HG02678 (cell line): ENCODE measurements at regions not wholly inside any gene's neighbourhood (a gene's known extent, or its start where the extent isn't known, plus 50 kb on each side); places are given as distances from the start of the nearest gene placed in this dataset.

Source experiments
- ATAC-seq: cut with Tn5 transposase; IDR thresholded peaks from one replicate; pipeline ENCODE4 v1.9.1; 2021; ENCODE audit warnings: mild to moderate bottlenecking, moderate library complexity; ENCODE audit not compliant: unreplicated experiment

- ATAC-seq: no peak
These were observed 281.6 kb downstream of the PRL start for GRCh38 chr6:22015216-22015615.

GRCh38 chr6:22015944-22016343 lies 280.9 kb downstream of the PRL start:
- no peak for ATAC-seq

- no peak for ATAC-seq
These were observed 279.6 kb downstream of the PRL start for GRCh38 chr6:22017272-22017671.

GRCh38 chr6:22017766-22018165 lies 279.1 kb downstream of the PRL start:
- no peak for ATAC-seq

- no peak for ATAC-seq
These were observed 277.0 kb downstream of the PRL start for GRCh38 chr6:22019857-22020256.

GRCh38 chr6:22020299-22021003 lies 276.4 kb downstream of the PRL start:
- ATAC-seq: no peak

GRCh38 chr6:22021966-22022365 lies 274.9 kb downstream of the PRL start:
- ATAC-seq: no peak

GRCh38 chr6:22023937-22024336 lies 272.9 kb downstream of the PRL start:
- no peak for ATAC-seq

- peak; percentile 37 for ATAC-seq
These were observed 271.8 kb downstream of the PRL start for GRCh38 chr6:22024973-22025467.

- ATAC-seq: peak; percentile 71
These were observed 271.2 kb downstream of the PRL start for GRCh38 chr6:22025468-22026163.

GRCh38 chr6:22026164-22026678 lies 270.6 kb downstream of the PRL start:
- peak; percentile 6 for ATAC-seq

GRCh38 chr6:22027040-22027725 lies 269.7 kb downstream of the PRL start:
- no peak for ATAC-seq

GRCh38 chr6:22028403-22029090 lies 268.3 kb downstream of the PRL start:
- no peak for ATAC-seq

GRCh38 chr6:22029171-22029570 lies 267.7 kb downstream of the PRL start:
- ATAC-seq: no peak

- ATAC-seq: no peak
These were observed 265.9 kb downstream of the PRL start for GRCh38 chr6:22030730-22031619.

GRCh38 chr6:22035690-22036089 lies 261.1 kb downstream of the PRL start:
- ATAC-seq: no peak

GRCh38 chr6:22036275-22036674 lies 260.6 kb downstream of the PRL start:
- peak; percentile 73 for ATAC-seq

GRCh38 chr6:22036699-22037098 lies 260.1 kb downstream of the PRL start:
- ATAC-seq: no peak

GRCh38 chr6:22041797-22042480 lies 254.9 kb downstream of the PRL start:
- ATAC-seq: no peak
